Caco-2 (cell line): ENCODE measurements at regions not wholly inside any gene's neighbourhood (a gene's known extent, or its start where the extent isn't known, plus 50 kb on each side); places are given as distances from the start of the nearest gene placed in this dataset.

Experiments
- BruUV-seq: library from RNA; stranded (reverse); fragments of 400-500 nt; replicated peaks from 2 replicates; lab custom pipeline; 2021; lab: Mats Ljungman, UMichigan
- CTCF ChIA-PET: fragments of 300-600 bp; sonication (Branson Sonifier 250); formaldehyde crosslinking; loops from one replicate; lab custom pipeline; 2022; ENCODE audit warnings: antibody characterized with exemption; lab: Charles Lee
- POLR2A ChIA-PET: fragments of 300-600 bp; sonication (Branson Sonifier 250); formaldehyde crosslinking; loops from one replicate; lab custom pipeline; 2022; ENCODE audit warnings: antibody characterized with exemption; lab: Charles Lee
- DNase-seq, 2 experiments: peaks; one replicate each; pipeline versions ENCODE4 v3.0.0 to v3.0.0-alpha.2; 2020 to 2022
- H3K27me3 ChIP-seq: replicated peaks from 2 replicates; pipeline ENCODE4 v1.6.0; 2011; ENCODE audit warnings: low read length; ENCODE audit not compliant: control insufficient read depth, insufficient read depth
- H3K36me3 ChIP-seq: 2 replicates; pipeline ENCODE4 v1.5.1; 2011; ENCODE audit warnings: low read length; ENCODE audit not compliant: control insufficient read depth, insufficient read depth
- H3K4me1 ChIP-seq: fragments of 250-450 bp; sonication (Bioruptor Pico); 2 replicates; pipeline ENCODE4 v1.5.1; 2020; ENCODE audit warnings: mild to moderate bottlenecking
- H3K4me3 ChIP-seq: 2 replicates; pipeline ENCODE4 v1.5.1; 2011; ENCODE audit warnings: low read depth, mild to moderate bottlenecking, control low read depth, low read length
- H3K9me3 ChIP-seq: fragments of 250-450 bp; sonication (Bioruptor Pico); 2 replicates; pipeline ENCODE4 v1.5.1; 2020; ENCODE audit warnings: mild to moderate bottlenecking, moderate library complexity
- H3K27ac Mint-ChIP-seq: one replicate; pipeline ENCODE4 v1.8.0; 2022; ENCODE audit warnings: mixed read lengths; ENCODE audit not compliant: unreplicated experiment
- H3K27me3 Mint-ChIP-seq: one replicate; pipeline ENCODE4 v1.8.0; 2022; ENCODE audit warnings: mixed read lengths; ENCODE audit not compliant: insufficient read depth, unreplicated experiment
- H3K36me3 Mint-ChIP-seq: one replicate; pipeline ENCODE4 v1.8.0; 2022; ENCODE audit warnings: mild to moderate bottlenecking, mixed read lengths; ENCODE audit not compliant: insufficient read depth, unreplicated experiment
- H3K4me1 Mint-ChIP-seq: one replicate; pipeline ENCODE4 v1.8.0; 2022; ENCODE audit warnings: low read depth, mixed read lengths; ENCODE audit not compliant: unreplicated experiment
- H3K4me3 Mint-ChIP-seq: one replicate; pipeline ENCODE4 v1.8.0; 2022; ENCODE audit warnings: mild to moderate bottlenecking, moderate library complexity, mixed read lengths; ENCODE audit not compliant: unreplicated experiment
- H3K9me3 Mint-ChIP-seq: one replicate; pipeline ENCODE4 v1.8.0; 2022; ENCODE audit warnings: mixed read lengths; ENCODE audit not compliant: unreplicated experiment
- CTCF ChIP-seq, 2 experiments: fragments of 200-600 bp in 1 of 2; IDR thresholded peaks; 1 replicate in 1 of 2; 2 replicates in 1 of 2; pipeline versions ENCODE4 v1.5.1 to v1.8.0; 2011 to 2022; ENCODE audit warnings: antibody characterized with exemption in 1 of 2, control low read depth in 1 of 2, inconsistent platforms in 1 of 2, low read depth in 1 of 2, low read length in 1 of 2, mild to moderate bottlenecking in 1 of 2, moderate library complexity in 1 of 2; ENCODE audit not compliant: insufficient read depth in 1 of 2, severe bottlenecking in 1 of 2, unreplicated experiment in 1 of 2
- intact Hi-C: fragments of 100-400 bp; cut with micrococcal nuclease; formaldehyde crosslinking; loops from one replicate; pipeline ENCODE4 v1.10.0; 2022; ENCODE audit not compliant: unreplicated experiment

DNA sequence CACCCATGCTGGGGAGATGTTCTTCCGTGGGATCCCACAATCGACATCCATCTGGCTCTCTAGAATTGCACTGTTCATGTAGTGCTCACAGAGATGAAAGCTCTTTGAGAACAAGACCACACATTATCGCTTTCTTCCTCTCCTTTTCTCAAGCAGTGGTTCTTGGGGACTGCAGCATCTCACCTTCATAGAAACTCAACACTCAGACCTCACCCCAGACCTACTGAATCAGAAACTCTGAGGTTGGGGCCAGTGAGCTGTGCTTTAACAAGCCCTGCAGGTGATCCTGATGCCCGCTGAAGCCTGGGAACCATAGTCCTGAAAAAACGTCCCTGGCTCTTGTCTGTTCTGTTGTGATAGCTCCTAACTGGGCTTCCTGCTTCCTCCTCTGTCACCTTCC lies 251.3 kb upstream of the FGGY start:
- Mint-ChIP-seq H3K36me3 (no peaks in the 10 kb centered on the region), H3K4me1 (no peaks in the 10 kb centered on the region), H3K9me3 (no peaks in the 10 kb centered on the region), H3K27ac (no peak overlapping the region), H3K4me3 (no peak overlapping the region), H3K27me3 (no peaks in the 10 kb centered on the region)
- BruUV-seq, result no TSS peak
- no peaks in the 10 kb centered on the region for H3K27me3 ChIP-seq
- no peak overlapping the region for H3K4me3 ChIP-seq
- no peak for TF ChIP-seq CTCF (IDR thresholded peaks at IDR 0.05; ENCODE audit: insufficient read depth in 1 of 2, low read depth in 1 of 2, low read length in 1 of 2, severe bottlenecking in 1 of 2, unreplicated experiment in 1 of 2)
- intact Hi-C loops, result no loop called here
- no peaks in the 10 kb centered on the region for H3K9me3 ChIP-seq
- peaks cover 9% of the 10 kb centered on the region for H3K4me1 ChIP-seq
- ChIA-PET POLR2A (no interaction called here), CTCF (no interaction called here)
- H3K36me3 ChIP-seq, result no peaks in the 10 kb centered on the region
- no peak for DNase-seq

GRCh38 chr1:59046134-59046533 lies 250.8 kb upstream of the FGGY start:
- no peak overlapping the region for H3K27ac Mint-ChIP-seq
- no peak overlapping the region for H3K4me3 ChIP-seq
- H3K4me1 Mint-ChIP-seq, result no peaks in the 10 kb centered on the region
- no peak overlapping the region for H3K4me3 Mint-ChIP-seq
- DNase-seq, result no peak
- H3K27me3 Mint-ChIP-seq, result no peaks in the 10 kb centered on the region
- ChIA-PET POLR2A (no interaction called here), CTCF (no interaction called here)
- TF ChIP-seq CTCF (IDR thresholded peaks at IDR 0.05; ENCODE audit: insufficient read depth in 1 of 2, low read depth in 1 of 2, low read length in 1 of 2, severe bottlenecking in 1 of 2, unreplicated experiment in 1 of 2), result no peak
- intact Hi-C loops, result no loop called here
- no peaks in the 10 kb centered on the region for H3K27me3 ChIP-seq
- no peaks in the 10 kb centered on the region for H3K9me3 ChIP-seq
- no TSS peak for BruUV-seq
- H3K9me3 Mint-ChIP-seq, result no peaks in the 10 kb centered on the region
- H3K4me1 ChIP-seq, result peaks cover 9% of the 10 kb centered on the region
- H3K36me3 ChIP-seq, result no peaks in the 10 kb centered on the region
- H3K36me3 Mint-ChIP-seq, result no peaks in the 10 kb centered on the region

GRCh38 chr1:59046730-59047157 lies 250.2 kb upstream of the FGGY start:
- no peak overlapping the region for H3K27ac Mint-ChIP-seq
- ChIA-PET POLR2A (no interaction called here), CTCF (no interaction called here)
- BruUV-seq, result no TSS peak
- DNase-seq, result no peak
- no peak overlapping the region for H3K4me3 Mint-ChIP-seq
- H3K4me1 Mint-ChIP-seq, result no peaks in the 10 kb centered on the region
- H3K36me3 ChIP-seq, result no peaks in the 10 kb centered on the region
- H3K4me3 ChIP-seq, result no peak overlapping the region
- TF ChIP-seq CTCF (IDR thresholded peaks at IDR 0.05; ENCODE audit: insufficient read depth in 1 of 2, low read depth in 1 of 2, low read length in 1 of 2, severe bottlenecking in 1 of 2, unreplicated experiment in 1 of 2), result no peak
- no peaks in the 10 kb centered on the region for H3K9me3 Mint-ChIP-seq
- no peaks in the 10 kb centered on the region for H3K27me3 Mint-ChIP-seq
- no peaks in the 10 kb centered on the region for H3K9me3 ChIP-seq
- intact Hi-C loops, result no loop called here
- no peaks in the 10 kb centered on the region for H3K27me3 ChIP-seq
- H3K4me1 ChIP-seq, result peaks cover 9% of the 10 kb centered on the region
- no peaks in the 10 kb centered on the region for H3K36me3 Mint-ChIP-seq
